HCT116 (cell line): ENCODE measurements at regions not wholly inside any gene's neighbourhood (a gene's known extent, or its start where the extent isn't known, plus 50 kb on each side); places are given as distances from the start of the nearest gene placed in this dataset.

ENCODE experiments used
- ATAC-seq: fragments of 200-7000 bp; cut with Tn5 transposase; 2 replicates; pipeline ENCODE4 v1.9.1; 2020; ENCODE audit warnings: mild to moderate bottlenecking, moderate library complexity
- BruUV-seq: library from RNA; stranded (reverse); fragments of 400-500 nt; replicated peaks from 2 replicates; lab custom pipeline; 2021; lab: Mats Ljungman, UMichigan
- CTCF ChIA-PET: fragments of 300-600 bp; sonication (Branson Sonifier 250); formaldehyde crosslinking; loops from one replicate; lab custom pipeline; 2021; ENCODE audit warnings: antibody characterized with exemption; lab: Charles Lee
- POLR2A ChIA-PET: fragments of 300-600, 350-600 bp; sonication (Branson Sonifier 250); formaldehyde crosslinking; loops from one replicate; lab custom pipeline; 2021; ENCODE audit warnings: antibody characterized with exemption; lab: Charles Lee
- RAD21 ChIA-PET, 2 experiments: fragments of 300-600 bp; sonication (Branson Sonifier 250); formaldehyde crosslinking; loops; one replicate each; lab custom pipeline; 2023; ENCODE audit warnings: low total read pairs in 2 of 2; ENCODE audit not compliant: uncharacterized antibody in 2 of 2, unreplicated experiment in 2 of 2, low non-redundant PET in 1 of 2; lab: Charles Lee
- DNase-seq: peaks from one replicate; pipeline ENCODE4 v3.0.0-alpha.2; 2010; ENCODE audit warnings: low read depth, low spot score
- H2AFZ ChIP-seq: fragments of 200-600 bp; shearing (Covaris generic), sonication (generic); 2 replicates; pipeline ENCODE4 v1.6.1; 2017; ENCODE audit warnings: low read depth, mixed run types, mixed read lengths, antibody characterized with exemption, low read length; ENCODE audit not compliant: poor library complexity, severe bottlenecking
- H3K27ac ChIP-seq: 2 replicates; pipeline ENCODE4 v1.5.1; 2012; ENCODE audit warnings: low read depth, low read length
- H3K27me3 ChIP-seq: fragments of 200-600 bp; sonication (generic); 2 replicates; pipeline ENCODE4 v1.6.1; 2016; ENCODE audit warnings: mixed run types, low read length, mixed read lengths; ENCODE audit not compliant: insufficient read depth
- H3K36me3 ChIP-seq, 2 experiments: fragments of 200-500 bp in 1 of 2; fragments of 200-600 bp in 1 of 2; sonication (Bioruptor generic) in 1 of 2; sonication (generic) in 1 of 2; 2 replicates each; pipeline versions ENCODE4 v1.5.1 to v1.6.1; 2014 to 2016; ENCODE audit warnings: low read length in 2 of 2, inconsistent platforms in 1 of 2, mixed read lengths in 1 of 2, mixed run types in 1 of 2; ENCODE audit not compliant: insufficient read depth in 2 of 2, control insufficient read depth in 1 of 2
- H3K4me1 ChIP-seq, 2 experiments: fragments of 200-600 bp in 1 of 2; sonication (generic) in 1 of 2; 2 replicates each; pipeline versions ENCODE4 v1.5.1 to v1.6.1; 2012 to 2017; ENCODE audit warnings: low read length in 2 of 2, inconsistent platforms in 1 of 2, mild to moderate bottlenecking in 1 of 2, mixed read lengths in 1 of 2, mixed run types in 1 of 2, moderate library complexity in 1 of 2; ENCODE audit not compliant: insufficient read depth in 2 of 2, control insufficient read depth in 1 of 2
- H3K4me2 ChIP-seq: fragments of 200-600 bp; sonication (generic); 2 replicates; pipeline ENCODE4 v1.6.1; 2017; ENCODE audit warnings: mixed run types, low read length, mixed read lengths
- H3K4me3 ChIP-seq, 2 experiments: fragments of 200-600 bp in 1 of 2; sonication (generic) in 1 of 2; replicated peaks in 1 of 2; 2 replicates each; pipeline ENCODE4 v1.5.1; 2011 to 2016; ENCODE audit warnings: low read length in 2 of 2, control low read depth in 1 of 2, low read depth in 1 of 2, mild to moderate bottlenecking in 1 of 2, mixed read lengths in 1 of 2, mixed run types in 1 of 2
- H3K79me2 ChIP-seq: fragments of 200-600 bp; sonication (generic); 2 replicates; pipeline ENCODE4 v1.6.1; 2017; ENCODE audit warnings: mild to moderate bottlenecking, mixed run types, low read length, moderate library complexity, mixed read lengths; ENCODE audit not compliant: insufficient read depth
- H3K9ac ChIP-seq: fragments of 200-600 bp; sonication (generic); 2 replicates; pipeline ENCODE4 v1.6.1; 2016; ENCODE audit warnings: low read length, mixed read lengths
- H3K9me2 ChIP-seq: fragments of 200-600 bp; sonication (generic), shearing (Covaris generic); 2 replicates; pipeline ENCODE4 v1.6.1; 2017; ENCODE audit warnings: mixed run types, mild to moderate bottlenecking, moderate library complexity; ENCODE audit not compliant: insufficient read depth
- H3K9me3 ChIP-seq, 2 experiments: fragments of 200-500 bp in 1 of 2; fragments of 200-600 bp in 1 of 2; sonication (Bioruptor generic) in 1 of 2; sonication (generic) in 1 of 2; 2 replicates each; pipeline ENCODE4 v1.6.1; 2014 to 2017; ENCODE audit warnings: low read length in 2 of 2, mixed read lengths in 2 of 2, inconsistent platforms in 1 of 2, low read depth in 1 of 2, mild to moderate bottlenecking in 1 of 2, mixed run types in 1 of 2, moderate library complexity in 1 of 2; ENCODE audit not compliant: control insufficient read depth in 1 of 2, insufficient read depth in 1 of 2
- H4K20me1 ChIP-seq: fragments of 200-600 bp; sonication (generic), shearing (Covaris generic); 2 replicates; pipeline ENCODE4 v1.6.1; 2017; ENCODE audit warnings: mixed run types, mild to moderate bottlenecking, moderate library complexity; ENCODE audit not compliant: insufficient read depth
- EGR1 ChIP-seq: IDR thresholded peaks from 2 replicates; pipeline ENCODE4 v1.6.1; 2012; ENCODE audit warnings: low read depth
- ELF1 ChIP-seq: IDR thresholded peaks from 2 replicates; pipeline ENCODE4 v1.6.1; 2012; ENCODE audit warnings: low read depth, borderline replicate concordance
- POLR2A ChIP-seq: IDR thresholded peaks from 2 replicates; pipeline ENCODE4 v1.7.0; 2011; ENCODE audit warnings: borderline replicate concordance; ENCODE audit not compliant: insufficient read depth, insufficient read length; ENCODE audit errors: extremely low read depth
- POLR2AphosphoS5 ChIP-seq: IDR thresholded peaks from 2 replicates; pipeline ENCODE4 v1.6.1; 2011; ENCODE audit warnings: mild to moderate bottlenecking, low read depth, low read length, moderate library complexity
- SP1 ChIP-seq: IDR thresholded peaks from 2 replicates; pipeline ENCODE4 v1.6.1; 2012; ENCODE audit warnings: low read depth
- TCF7L2 ChIP-seq: IDR thresholded peaks from 2 replicates; pipeline ENCODE4 v1.7.0; 2011; ENCODE audit warnings: borderline replicate concordance, inconsistent platforms; ENCODE audit not compliant: insufficient read depth, insufficient read length; ENCODE audit errors: extremely low read depth
- YY1 ChIP-seq: IDR thresholded peaks from 2 replicates; pipeline ENCODE4 v1.6.1; 2011; ENCODE audit warnings: low read length, low read depth, moderate library complexity, mild to moderate bottlenecking; ENCODE audit not compliant: insufficient replicate concordance; ENCODE audit errors: extremely low read depth
- intact Hi-C: fragments of 100-400 bp; cut with micrococcal nuclease; formaldehyde crosslinking; loops from 2 replicates; pipeline ENCODE4 v1.10.0; 2022
- TF ChIP-seq, protein P1 (sequence below), 3 experiments: fragments of 200-600 bp in 1 of 3; sonication (generic) in 1 of 3; IDR thresholded peaks in 2 of 3; conservative IDR thresholded peaks in 1 of 3; 2 replicates each; pipeline ENCODE4 v1.5.1; 2012 to 2017; ENCODE audit warnings: low read depth in 2 of 3, low read length in 2 of 3, antibody characterized with exemption in 1 of 3, borderline replicate concordance in 1 of 3, control low read depth in 1 of 3, mild to moderate bottlenecking in 1 of 3, mixed read lengths in 1 of 3, mixed run types in 1 of 3, moderate library complexity in 1 of 3; ENCODE audit not compliant: insufficient read depth in 1 of 3
- TF ChIP-seq, protein P2 (sequence below): IDR thresholded peaks from 2 replicates; pipeline ENCODE4 v1.6.1; 2012; ENCODE audit warnings: low read depth
- TF ChIP-seq, protein P3 (sequence below): IDR thresholded peaks from 2 replicates; pipeline ENCODE4 v1.6.1; 2011; ENCODE audit warnings: mild to moderate bottlenecking, low read length, moderate library complexity; ENCODE audit not compliant: insufficient replicate concordance; ENCODE audit errors: extremely low read depth
- TF ChIP-seq, protein P4 (sequence below): IDR thresholded peaks from 2 replicates; pipeline ENCODE4 v1.6.1; 2012

DNA sequence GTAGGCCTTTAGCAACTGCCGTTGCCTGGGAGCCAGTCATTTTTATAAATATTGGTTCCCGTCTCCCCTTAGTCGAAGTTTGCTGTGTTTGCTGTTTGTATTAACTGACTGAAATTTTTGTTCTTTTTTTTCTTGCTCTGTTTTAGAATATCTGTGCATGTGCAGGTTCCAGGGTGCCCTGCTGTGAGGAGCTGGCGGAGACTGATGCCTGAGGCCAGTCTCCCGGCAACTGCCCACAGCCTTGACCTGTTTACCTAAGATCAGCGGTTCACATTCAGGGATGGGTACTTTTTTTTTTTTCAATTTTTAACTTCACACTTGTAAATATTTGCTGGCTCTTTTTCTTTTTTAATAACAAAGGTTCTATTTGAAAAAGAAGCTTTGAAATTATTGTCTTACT is 262.6 kb upstream of the ADAMTS16 start:
- H3K9me3 ChIP-seq = no peaks in the 10 kb centered on the region
- BruUV-seq = no TSS peak
- no peak for ATAC-seq
- H3K27me3 ChIP-seq = 0 out of 2 replicates have a peak, but pooled peaks cover 3% of the 10 kb centered on the region
- H3K79me2 ChIP-seq = no peaks in the 10 kb centered on the region
- H3K9ac ChIP-seq = no peak overlapping the region
- no peak overlapping the region for H3K27ac ChIP-seq
- H2AFZ ChIP-seq = no peak overlapping the region
- H4K20me1 ChIP-seq = no peaks in the 10 kb centered on the region
- ChIA-PET RAD21 (no interaction called here), POLR2A (no interaction called here), CTCF (no interaction called here)
- H3K4me2 ChIP-seq = no peak overlapping the region
- intact Hi-C loops = no loop called here
- H3K4me1 ChIP-seq = no peaks in the 10 kb centered on the region
- H3K9me2 ChIP-seq = no peaks in the 10 kb centered on the region
- DNase-seq = no peak
- H3K36me3 ChIP-seq = no peaks in the 10 kb centered on the region
- TF ChIP-seq, protein P1, sequence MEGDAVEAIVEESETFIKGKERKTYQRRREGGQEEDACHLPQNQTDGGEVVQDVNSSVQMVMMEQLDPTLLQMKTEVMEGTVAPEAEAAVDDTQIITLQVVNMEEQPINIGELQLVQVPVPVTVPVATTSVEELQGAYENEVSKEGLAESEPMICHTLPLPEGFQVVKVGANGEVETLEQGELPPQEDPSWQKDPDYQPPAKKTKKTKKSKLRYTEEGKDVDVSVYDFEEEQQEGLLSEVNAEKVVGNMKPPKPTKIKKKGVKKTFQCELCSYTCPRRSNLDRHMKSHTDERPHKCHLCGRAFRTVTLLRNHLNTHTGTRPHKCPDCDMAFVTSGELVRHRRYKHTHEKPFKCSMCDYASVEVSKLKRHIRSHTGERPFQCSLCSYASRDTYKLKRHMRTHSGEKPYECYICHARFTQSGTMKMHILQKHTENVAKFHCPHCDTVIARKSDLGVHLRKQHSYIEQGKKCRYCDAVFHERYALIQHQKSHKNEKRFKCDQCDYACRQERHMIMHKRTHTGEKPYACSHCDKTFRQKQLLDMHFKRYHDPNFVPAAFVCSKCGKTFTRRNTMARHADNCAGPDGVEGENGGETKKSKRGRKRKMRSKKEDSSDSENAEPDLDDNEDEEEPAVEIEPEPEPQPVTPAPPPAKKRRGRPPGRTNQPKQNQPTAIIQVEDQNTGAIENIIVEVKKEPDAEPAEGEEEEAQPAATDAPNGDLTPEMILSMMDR (IDR thresholded peaks at IDR 0.05 in 2 of 3, conservative IDR thresholded peaks at IDR 0.05 in 1 of 3; ENCODE audit: borderline replicate concordance in 1 of 3, insufficient read depth in 1 of 3, low read depth in 2 of 3, low read length in 2 of 3) = no peak
- H3K4me3 ChIP-seq = no peak overlapping the region

DNA sequence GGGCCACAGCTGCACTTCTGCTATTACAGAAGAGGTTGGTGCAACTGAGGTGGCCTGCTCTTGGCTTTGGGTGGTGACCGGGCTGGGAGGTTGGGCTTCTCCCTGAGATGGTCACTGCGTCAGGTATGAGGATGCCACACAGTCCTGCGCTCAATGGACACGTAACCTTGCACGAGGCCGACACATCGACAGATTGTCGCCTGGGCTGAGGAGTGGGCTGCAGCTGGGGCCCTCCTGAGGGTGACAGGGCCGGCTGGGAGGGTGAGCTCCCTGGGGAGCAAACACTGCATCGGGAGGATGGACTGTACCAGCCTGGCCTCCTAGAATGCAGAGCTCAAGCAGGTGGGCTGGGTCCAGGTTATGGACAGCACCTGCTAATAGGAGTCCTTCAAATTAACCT is 261.1 kb upstream of the ADAMTS16 start:
- intact Hi-C loops = loop anchor here (1.0 kb wide), 2 partner anchors 63 to 540 kb away; no protein-coding TSS in a partner anchor
- Histone ChIP-seq H3K4me3 (no peak overlapping the region), H2AFZ (no peak overlapping the region), H3K4me2 (no peak overlapping the region), H3K9me2 (no peaks in the 10 kb centered on the region), H3K79me2 (no peaks in the 10 kb centered on the region), H4K20me1 (no peaks in the 10 kb centered on the region), H3K9me3 (no peaks in the 10 kb centered on the region), H3K27ac (no peak overlapping the region), H3K27me3 (peaks cover 5% of the 10 kb centered on the region; the same call in 1 of the 2 replicates), H3K36me3 (no peaks in the 10 kb centered on the region), H3K9ac (no peak overlapping the region), H3K4me1 (no peaks in the 10 kb centered on the region)
- ATAC-seq (0 out of 2 replicates have a peak, but pooled peaks have one; percentile 16), DNase-seq (no peak)
- ChIA-PET RAD21 (interaction anchor here (0.6 to 0.9 kb wide), 3 partner anchors 63 to 516 kb away, joined by 3 read pairs; no protein-coding TSS in a partner anchor), POLR2A (no interaction called here), CTCF (interaction anchor here (0.7 to 1.5 kb wide), 6 partner anchors 62 to 587 kb away, joined by 3 to 14 read pairs (median 4); partner anchors contain the start of gene ICE1)
- BruUV-seq = no TSS peak
- TF ChIP-seq EGR1 = no peak
- TF ChIP-seq, protein P2, sequence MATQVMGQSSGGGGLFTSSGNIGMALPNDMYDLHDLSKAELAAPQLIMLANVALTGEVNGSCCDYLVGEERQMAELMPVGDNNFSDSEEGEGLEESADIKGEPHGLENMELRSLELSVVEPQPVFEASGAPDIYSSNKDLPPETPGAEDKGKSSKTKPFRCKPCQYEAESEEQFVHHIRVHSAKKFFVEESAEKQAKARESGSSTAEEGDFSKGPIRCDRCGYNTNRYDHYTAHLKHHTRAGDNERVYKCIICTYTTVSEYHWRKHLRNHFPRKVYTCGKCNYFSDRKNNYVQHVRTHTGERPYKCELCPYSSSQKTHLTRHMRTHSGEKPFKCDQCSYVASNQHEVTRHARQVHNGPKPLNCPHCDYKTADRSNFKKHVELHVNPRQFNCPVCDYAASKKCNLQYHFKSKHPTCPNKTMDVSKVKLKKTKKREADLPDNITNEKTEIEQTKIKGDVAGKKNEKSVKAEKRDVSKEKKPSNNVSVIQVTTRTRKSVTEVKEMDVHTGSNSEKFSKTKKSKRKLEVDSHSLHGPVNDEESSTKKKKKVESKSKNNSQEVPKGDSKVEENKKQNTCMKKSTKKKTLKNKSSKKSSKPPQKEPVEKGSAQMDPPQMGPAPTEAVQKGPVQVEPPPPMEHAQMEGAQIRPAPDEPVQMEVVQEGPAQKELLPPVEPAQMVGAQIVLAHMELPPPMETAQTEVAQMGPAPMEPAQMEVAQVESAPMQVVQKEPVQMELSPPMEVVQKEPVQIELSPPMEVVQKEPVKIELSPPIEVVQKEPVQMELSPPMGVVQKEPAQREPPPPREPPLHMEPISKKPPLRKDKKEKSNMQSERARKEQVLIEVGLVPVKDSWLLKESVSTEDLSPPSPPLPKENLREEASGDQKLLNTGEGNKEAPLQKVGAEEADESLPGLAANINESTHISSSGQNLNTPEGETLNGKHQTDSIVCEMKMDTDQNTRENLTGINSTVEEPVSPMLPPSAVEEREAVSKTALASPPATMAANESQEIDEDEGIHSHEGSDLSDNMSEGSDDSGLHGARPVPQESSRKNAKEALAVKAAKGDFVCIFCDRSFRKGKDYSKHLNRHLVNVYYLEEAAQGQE = no peak
- no peak for TF ChIP-seq YY1
- TF ChIP-seq, protein P3, sequence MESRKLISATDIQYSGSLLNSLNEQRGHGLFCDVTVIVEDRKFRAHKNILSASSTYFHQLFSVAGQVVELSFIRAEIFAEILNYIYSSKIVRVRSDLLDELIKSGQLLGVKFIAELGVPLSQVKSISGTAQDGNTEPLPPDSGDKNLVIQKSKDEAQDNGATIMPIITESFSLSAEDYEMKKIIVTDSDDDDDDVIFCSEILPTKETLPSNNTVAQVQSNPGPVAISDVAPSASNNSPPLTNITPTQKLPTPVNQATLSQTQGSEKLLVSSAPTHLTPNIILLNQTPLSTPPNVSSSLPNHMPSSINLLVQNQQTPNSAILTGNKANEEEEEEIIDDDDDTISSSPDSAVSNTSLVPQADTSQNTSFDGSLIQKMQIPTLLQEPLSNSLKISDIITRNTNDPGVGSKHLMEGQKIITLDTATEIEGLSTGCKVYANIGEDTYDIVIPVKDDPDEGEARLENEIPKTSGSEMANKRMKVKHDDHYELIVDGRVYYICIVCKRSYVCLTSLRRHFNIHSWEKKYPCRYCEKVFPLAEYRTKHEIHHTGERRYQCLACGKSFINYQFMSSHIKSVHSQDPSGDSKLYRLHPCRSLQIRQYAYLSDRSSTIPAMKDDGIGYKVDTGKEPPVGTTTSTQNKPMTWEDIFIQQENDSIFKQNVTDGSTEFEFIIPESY = no peak
- TF ChIP-seq SP1 = no peak
- TF ChIP-seq ELF1 = no peak
- TF ChIP-seq POLR2AphosphoS5 = no peak
- TF ChIP-seq POLR2A = no peak
- no peak for TF ChIP-seq TCF7L2
- TF ChIP-seq, protein P4, sequence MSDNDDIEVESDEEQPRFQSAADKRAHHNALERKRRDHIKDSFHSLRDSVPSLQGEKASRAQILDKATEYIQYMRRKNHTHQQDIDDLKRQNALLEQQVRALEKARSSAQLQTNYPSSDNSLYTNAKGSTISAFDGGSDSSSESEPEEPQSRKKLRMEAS = no peak
